Ishikawa (cell line): ENCODE measurements at regions not wholly inside any gene's neighbourhood (a gene's known extent, or its start where the extent isn't known, plus 50 kb on each side); places are given as distances from the start of the nearest gene placed in this dataset.

Experiments
- CEBPB ChIP-seq: IDR thresholded peaks from 2 replicates; pipeline ENCODE4 v1.6.1; 2012
- EP300 ChIP-seq: IDR thresholded peaks from 2 replicates; pipeline ENCODE4 v1.6.1; 2012; ENCODE audit warnings: borderline replicate concordance
- FOXM1 ChIP-seq: IDR thresholded peaks from 2 replicates; pipeline ENCODE4 v1.6.1; 2012; ENCODE audit warnings: low read depth, borderline replicate concordance
- NFIC ChIP-seq: IDR thresholded peaks from 2 replicates; pipeline ENCODE4 v1.6.1; 2012
- RAD21 ChIP-seq: IDR thresholded peaks from 2 replicates; pipeline ENCODE4 v1.6.1; 2012; ENCODE audit warnings: low read depth
- REST ChIP-seq: IDR thresholded peaks from 2 replicates; pipeline ENCODE4 v1.6.1; 2012; ENCODE audit warnings: low read depth, mild to moderate bottlenecking
- TAF1 ChIP-seq: IDR thresholded peaks from 2 replicates; pipeline ENCODE4 v1.6.1; 2012; ENCODE audit warnings: low read depth, mild to moderate bottlenecking
- TCF12 ChIP-seq: IDR thresholded peaks from 2 replicates; pipeline ENCODE4 v1.6.1; 2012; ENCODE audit warnings: low read depth
- TEAD4 ChIP-seq: IDR thresholded peaks from 2 replicates; pipeline ENCODE4 v1.6.1; 2012
- YY1 ChIP-seq: IDR thresholded peaks from 2 replicates; pipeline ENCODE4 v1.6.1; 2012; ENCODE audit warnings: low read depth
- ZBTB7A ChIP-seq: IDR thresholded peaks from 2 replicates; pipeline ENCODE4 v1.6.1; 2012; ENCODE audit warnings: low read depth
- TF ChIP-seq, protein P1 (sequence below): IDR thresholded peaks from 2 replicates; pipeline ENCODE4 v1.6.1; 2012
- TF ChIP-seq, protein P2 (sequence below): IDR thresholded peaks from 2 replicates; pipeline ENCODE4 v1.6.1; 2012

- no peak for TF ChIP-seq RAD21
- TF ChIP-seq REST = no peak
- no peak for TF ChIP-seq CEBPB
- TF ChIP-seq TCF12 = no peak
- no peak for TF ChIP-seq TAF1
- TF ChIP-seq EP300 = no peak
- TF ChIP-seq FOXM1 = no peak
- TF ChIP-seq TEAD4 = no peak
- TF ChIP-seq, protein P1, sequence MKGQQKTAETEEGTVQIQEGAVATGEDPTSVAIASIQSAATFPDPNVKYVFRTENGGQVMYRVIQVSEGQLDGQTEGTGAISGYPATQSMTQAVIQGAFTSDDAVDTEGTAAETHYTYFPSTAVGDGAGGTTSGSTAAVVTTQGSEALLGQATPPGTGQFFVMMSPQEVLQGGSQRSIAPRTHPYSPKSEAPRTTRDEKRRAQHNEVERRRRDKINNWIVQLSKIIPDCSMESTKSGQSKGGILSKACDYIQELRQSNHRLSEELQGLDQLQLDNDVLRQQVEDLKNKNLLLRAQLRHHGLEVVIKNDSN = no peak
- TF ChIP-seq, protein P2, sequence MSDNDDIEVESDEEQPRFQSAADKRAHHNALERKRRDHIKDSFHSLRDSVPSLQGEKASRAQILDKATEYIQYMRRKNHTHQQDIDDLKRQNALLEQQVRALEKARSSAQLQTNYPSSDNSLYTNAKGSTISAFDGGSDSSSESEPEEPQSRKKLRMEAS = no peak
- TF ChIP-seq ZBTB7A = no peak
- no peak for TF ChIP-seq YY1
- TF ChIP-seq NFIC = no peak
These were observed 93.5 kb upstream of the ITPRID2 start for GRCh38 chr2:181798022-181798421.
